ENCODE measurements at regions not wholly inside any gene's neighbourhood (a gene's known extent, or its start where the extent isn't known, plus 50 kb on each side); places are given as distances from the start of the nearest gene placed in this dataset.

DNA sequence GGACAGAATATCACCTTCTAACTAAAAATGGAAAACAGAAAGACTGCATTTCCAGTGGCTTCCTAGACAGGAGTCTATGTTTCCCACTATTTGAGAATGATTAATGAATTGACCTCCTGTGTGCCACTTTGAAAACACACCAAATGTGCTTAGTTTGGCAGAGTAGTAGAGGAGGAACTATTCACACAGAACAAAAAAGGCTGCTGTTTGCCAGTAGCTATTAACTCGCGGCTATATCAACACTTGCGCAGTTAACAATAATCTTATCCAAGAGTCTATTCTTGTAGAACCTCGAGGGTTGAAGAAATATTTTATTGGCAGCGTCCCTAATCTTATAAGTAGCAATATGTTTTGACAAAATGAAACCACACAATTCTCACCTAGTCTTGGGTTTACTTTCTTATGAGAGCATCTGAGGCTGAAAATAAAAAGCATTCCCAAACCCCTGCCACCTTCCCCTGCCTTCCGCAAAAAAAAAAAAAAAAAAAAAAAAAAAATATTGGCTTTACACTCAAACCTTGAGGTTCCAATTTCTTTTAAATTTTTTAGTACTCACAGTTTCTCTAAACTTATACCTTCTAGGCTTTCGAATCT is 127.3 kb upstream of the FLRT2 start:
- TF ChIP-seq CBFB (CRISPR knock-in tag; IDR thresholded peaks at IDR 0.05; ENCODE audit: low read depth) (no peak), ETV6 (CRISPR knock-in tag; IDR thresholded peaks at IDR 0.05) (no peak)
- TF ChIP-seq, protein P1, sequence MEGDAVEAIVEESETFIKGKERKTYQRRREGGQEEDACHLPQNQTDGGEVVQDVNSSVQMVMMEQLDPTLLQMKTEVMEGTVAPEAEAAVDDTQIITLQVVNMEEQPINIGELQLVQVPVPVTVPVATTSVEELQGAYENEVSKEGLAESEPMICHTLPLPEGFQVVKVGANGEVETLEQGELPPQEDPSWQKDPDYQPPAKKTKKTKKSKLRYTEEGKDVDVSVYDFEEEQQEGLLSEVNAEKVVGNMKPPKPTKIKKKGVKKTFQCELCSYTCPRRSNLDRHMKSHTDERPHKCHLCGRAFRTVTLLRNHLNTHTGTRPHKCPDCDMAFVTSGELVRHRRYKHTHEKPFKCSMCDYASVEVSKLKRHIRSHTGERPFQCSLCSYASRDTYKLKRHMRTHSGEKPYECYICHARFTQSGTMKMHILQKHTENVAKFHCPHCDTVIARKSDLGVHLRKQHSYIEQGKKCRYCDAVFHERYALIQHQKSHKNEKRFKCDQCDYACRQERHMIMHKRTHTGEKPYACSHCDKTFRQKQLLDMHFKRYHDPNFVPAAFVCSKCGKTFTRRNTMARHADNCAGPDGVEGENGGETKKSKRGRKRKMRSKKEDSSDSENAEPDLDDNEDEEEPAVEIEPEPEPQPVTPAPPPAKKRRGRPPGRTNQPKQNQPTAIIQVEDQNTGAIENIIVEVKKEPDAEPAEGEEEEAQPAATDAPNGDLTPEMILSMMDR (IDR thresholded peaks at IDR 0.05): no peak
- TF ChIP-seq, protein P2, sequence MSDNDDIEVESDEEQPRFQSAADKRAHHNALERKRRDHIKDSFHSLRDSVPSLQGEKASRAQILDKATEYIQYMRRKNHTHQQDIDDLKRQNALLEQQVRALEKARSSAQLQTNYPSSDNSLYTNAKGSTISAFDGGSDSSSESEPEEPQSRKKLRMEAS (CRISPR knock-in tag; IDR thresholded peaks at IDR 0.05): no peak

All from WTC11 (cell line).